ENCODE measurements at regions not wholly inside any gene's neighbourhood (a gene's known extent, or its start where the extent isn't known, plus 50 kb on each side); places are given as distances from the start of the nearest gene placed in this dataset.

GRCh38 chr7:51802718-51803117 is 486.1 kb upstream of the COBL start:
- DNase-seq (ENCODE audit: low read depth): no peak

GRCh38 chr7:51797371-51797770 is 480.8 kb upstream of the COBL start:
- no peak for DNase-seq (ENCODE audit: low read depth)

GRCh38 chr7:51792796-51793195 is 476.2 kb upstream of the COBL start:
- DNase-seq (ENCODE audit: low read depth): no peak

DNA sequence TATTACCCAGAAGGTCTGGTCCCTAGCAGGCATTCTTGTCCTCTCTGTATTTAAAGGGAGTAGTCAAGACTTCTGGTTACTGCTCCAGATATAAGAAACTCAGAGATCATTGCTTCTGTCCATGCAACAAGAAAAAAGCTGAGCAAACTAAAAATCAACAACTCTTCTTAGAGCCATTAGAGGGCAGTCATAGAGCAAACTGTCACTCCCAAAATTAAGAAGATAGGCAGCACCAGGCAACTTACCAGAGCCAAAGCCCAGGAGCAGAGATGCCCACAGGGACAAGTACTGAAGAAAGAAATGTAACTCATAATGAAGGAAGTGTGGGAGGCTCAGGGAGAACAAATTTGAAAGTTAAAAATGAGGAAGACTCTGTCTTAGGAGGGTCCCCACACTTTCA is 472.9 kb upstream of the COBL start:
- DNase-seq (ENCODE audit: low read depth): no peak

GRCh38 chr7:51786284-51786683 is 469.7 kb upstream of the COBL start:
- DNase-seq (ENCODE audit: low read depth): no peak

DNA sequence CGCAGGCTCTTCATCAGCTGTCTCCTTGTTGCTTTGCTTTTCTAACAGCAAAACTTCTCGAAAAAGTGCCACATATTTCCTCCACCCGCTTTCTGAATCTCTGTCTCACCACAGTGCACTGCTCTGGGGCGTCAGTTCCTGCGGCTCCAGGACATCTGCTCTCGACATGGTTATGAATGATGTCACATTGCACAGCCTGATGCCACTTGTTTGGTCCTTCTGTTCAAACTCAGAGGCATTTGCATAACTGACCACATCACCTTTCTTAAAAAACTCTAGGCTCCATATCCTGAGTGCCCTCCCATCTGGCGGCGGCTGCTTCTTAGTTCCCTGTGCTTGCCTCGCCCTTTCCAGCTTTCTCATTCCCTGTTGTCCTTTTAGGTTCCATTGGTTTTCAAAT is 469.3 kb upstream of the COBL start:
- DNase-seq (ENCODE audit: low read depth): no peak

DNA sequence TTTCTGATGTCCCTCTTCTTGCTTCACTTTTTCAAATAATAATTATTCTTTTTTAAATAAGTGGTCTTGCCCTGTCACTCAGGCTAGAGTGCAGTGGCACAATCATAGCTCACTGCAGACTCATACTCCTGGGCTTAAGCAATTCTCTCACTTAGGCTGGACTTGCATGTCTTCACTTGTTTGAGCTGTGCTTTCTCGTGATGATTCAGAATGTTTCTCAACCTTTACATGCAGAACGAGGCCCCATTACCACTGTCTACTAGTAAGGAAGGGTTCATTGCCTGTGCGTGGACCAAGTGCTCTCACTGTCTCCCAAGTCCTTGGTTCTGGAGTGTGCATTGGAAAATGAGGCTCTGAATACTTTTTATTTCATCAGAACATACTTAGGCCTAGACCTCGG is 468.6 kb upstream of the COBL start:
- no peak for DNase-seq (ENCODE audit: low read depth)

GRCh38 chr7:51783241-51783640 is 466.6 kb upstream of the COBL start:
- DNase-seq (ENCODE audit: low read depth): no peak

- peak; percentile 11 for DNase-seq (ENCODE audit: low read depth)
Measured at GRCh38 chr7:51778121-51778520, 461.5 kb upstream of the COBL start.

DNA sequence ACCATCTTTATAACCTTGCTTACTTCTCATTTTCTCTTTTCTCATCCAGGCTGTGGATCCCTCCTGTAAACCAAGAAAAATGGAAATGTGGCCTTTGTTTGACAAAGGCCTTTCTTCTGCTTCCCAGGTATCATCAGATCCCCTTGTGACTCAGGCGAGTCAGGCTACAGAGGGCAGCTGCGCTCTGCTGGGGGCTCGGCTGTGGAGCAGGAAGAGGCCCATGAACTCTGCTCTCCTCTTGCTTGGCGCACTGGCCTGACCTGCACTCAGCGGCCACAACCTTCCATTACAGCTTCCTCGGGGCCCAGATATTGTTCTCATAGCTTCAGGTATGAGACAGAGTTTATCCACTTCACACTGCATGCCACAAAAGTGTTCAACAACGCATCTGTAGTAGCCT is 457.6 kb upstream of the COBL start:
- no peak for DNase-seq (ENCODE audit: low read depth)

GRCh38 chr7:51772190-51772589 is 455.6 kb upstream of the COBL start:
- no peak for DNase-seq (ENCODE audit: low read depth)

DNA sequence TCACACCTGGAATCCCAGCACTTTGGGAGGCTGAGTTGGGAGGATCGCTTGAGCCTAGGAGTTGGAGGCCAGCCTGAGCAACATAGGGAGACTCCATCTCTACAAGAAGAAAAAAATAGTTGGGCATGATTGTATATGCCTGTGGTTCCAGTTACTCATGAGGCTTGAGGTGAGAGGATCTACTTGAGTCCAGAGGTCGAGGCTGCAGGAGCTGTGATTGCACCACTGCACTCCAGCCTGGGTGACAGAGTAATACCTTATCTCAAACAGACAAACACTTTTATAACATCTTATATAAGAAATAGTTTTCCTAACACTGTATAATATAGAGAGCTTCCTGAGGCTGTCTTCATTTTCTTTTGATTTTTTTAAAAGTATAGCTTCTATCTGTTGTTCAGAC is 448.4 kb upstream of the COBL start:
- DNase-seq (ENCODE audit: low read depth): no peak

GRCh38 chr7:51759985-51760384 is 443.4 kb upstream of the COBL start:
- no peak for DNase-seq (ENCODE audit: low read depth)

- no peak for DNase-seq (ENCODE audit: low read depth)
Measured at GRCh38 chr7:51757960-51758359, 441.4 kb upstream of the COBL start.

- DNase-seq (ENCODE audit: low read depth): no peak
Measured at GRCh38 chr7:51732951-51733350, 416.3 kb upstream of the COBL start.

- no peak for DNase-seq (ENCODE audit: low read depth)
Measured at GRCh38 chr7:51732116-51732515, 415.5 kb upstream of the COBL start.

GRCh38 chr7:51731075-51731474 is 414.5 kb upstream of the COBL start:
- no peak for DNase-seq (ENCODE audit: low read depth)

DNA sequence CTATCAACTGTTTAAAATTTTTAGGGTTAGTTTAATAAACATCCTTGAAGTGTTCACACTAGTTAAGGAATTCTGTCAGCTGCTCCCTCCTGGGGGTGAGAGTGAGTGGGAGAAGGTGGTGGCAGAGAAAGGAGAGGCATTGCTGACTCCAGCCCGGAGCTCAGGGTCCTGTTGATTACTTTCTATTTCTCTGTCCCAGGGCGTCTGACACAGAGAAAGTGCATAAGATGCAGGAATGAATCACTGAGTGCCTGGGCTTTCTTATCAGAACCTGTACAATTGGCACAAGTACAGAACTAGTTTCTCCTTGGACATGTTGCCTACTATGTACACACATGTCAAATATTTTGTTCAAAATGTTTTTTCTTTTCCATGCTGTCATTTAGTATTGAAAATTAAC is 410.8 kb upstream of the COBL start:
- no peak for DNase-seq (ENCODE audit: low read depth)

DNA sequence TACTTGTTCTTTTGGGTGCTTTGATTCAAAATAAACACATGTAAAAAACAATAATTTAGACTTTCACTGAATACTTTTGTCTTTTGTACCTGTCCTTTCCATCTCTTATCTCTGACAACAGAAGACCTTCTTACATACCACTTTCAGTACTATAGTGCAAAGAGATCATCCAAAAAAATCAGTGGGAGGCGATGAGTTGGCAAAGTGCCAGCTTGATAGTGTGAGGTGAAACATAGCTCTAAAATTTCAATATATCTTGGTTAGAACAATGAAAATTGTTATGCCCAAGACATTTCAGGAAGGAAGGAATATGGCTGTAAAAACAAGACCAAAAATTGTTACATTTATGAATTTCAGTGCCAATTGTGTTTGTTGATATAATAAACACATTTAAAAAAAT is 390.2 kb upstream of the COBL start:
- no peak for DNase-seq (ENCODE audit: low read depth)

DNA sequence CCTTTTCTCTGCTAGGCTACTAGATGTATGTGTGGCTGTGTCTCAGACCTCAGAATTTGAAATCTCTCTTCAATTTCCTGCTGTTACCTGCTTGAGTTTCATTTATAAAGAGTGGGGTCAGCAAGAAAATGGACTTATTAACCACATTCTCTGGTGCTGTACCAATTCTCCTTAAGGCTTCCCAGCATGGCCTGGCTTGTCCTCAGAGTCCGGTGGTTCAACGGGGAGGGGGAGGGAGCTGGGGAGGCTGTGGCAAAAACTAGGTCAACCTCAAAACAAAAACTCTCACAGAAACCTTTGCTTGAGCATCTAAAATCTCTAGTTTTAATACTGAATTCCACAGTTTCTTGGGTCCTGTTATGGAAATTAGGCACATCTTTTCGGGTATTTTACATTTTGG is 389.1 kb upstream of the COBL start:
- no peak for DNase-seq (ENCODE audit: low read depth)

GRCh38 chr7:51702673-51703072 is 386.1 kb upstream of the COBL start:
- DNase-seq (ENCODE audit: low read depth): no peak

DNA sequence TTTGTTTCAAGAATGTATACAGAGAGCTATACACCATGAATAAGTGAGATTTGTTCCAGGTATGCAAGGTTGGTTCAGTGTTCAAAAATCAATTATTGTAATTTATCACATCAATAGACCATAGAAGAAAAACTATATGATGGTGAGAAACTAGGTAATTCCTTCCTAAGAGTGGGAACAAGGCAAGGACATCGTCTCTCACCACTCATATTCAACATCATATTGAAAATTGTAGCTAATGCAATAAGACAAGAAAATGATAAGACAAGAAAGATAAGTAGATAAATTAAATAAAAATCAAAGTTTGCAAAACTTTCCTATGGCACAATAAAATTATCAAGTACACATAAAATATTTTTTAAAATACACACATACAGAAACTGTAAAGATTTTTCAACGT is 385.3 kb upstream of the COBL start:
- DNase-seq (ENCODE audit: low read depth): no peak

GRCh38 chr7:51700593-51701215 is 384.1 kb upstream of the COBL start:
- DNase-seq (ENCODE audit: low read depth): no peak

DNA sequence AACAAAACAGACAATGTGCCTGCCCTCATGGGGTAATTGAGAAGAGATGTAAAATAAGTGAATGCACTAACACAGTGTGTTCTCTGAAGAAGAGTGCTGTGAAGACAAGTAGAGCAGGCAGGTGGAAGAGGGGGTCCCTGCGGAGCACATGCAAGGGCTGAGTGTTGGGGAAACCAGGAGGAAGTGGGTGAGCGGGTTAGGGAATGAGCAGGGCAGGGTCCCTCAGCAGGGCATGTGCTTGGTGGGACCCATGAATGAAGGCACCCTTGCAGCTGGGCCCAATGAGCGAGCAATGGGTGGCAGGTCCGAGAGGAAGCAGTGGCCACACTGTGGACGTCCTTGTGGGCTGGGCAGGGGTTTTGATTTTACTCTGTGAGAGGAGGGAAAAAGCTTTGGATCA is 376.6 kb upstream of the COBL start:
- DNase-seq (ENCODE audit: low read depth): no peak

GRCh38 chr7:51689547-51689946 is 372.9 kb upstream of the COBL start:
- DNase-seq (ENCODE audit: low read depth): no peak
